Lower leg skin (tissue), 3 donors: ENCODE measurements at regions not wholly inside any gene's neighbourhood (a gene's known extent, or its start where the extent isn't known, plus 50 kb on each side); places are given as distances from the start of the nearest gene placed in this dataset.

Experiments used
- POLR2A ChIP-seq, 2 donors: fragments of 450-650 bp; IDR thresholded peaks; one replicate each; pipeline ENCODE4 v1.6.1; 2016 to 2017; ENCODE audit warnings: antibody characterized with exemption in 2 of 2, mild to moderate bottlenecking in 1 of 2, moderate library complexity in 1 of 2
- TF ChIP-seq, protein P1 (sequence below), 3 donors: fragments of 450-650 bp; IDR thresholded peaks; one replicate each; pipeline ENCODE4 v1.5.1; 2016; ENCODE audit warnings: antibody characterized with exemption in 3 of 3, mild to moderate bottlenecking in 3 of 3, moderate library complexity in 2 of 3

DNA sequence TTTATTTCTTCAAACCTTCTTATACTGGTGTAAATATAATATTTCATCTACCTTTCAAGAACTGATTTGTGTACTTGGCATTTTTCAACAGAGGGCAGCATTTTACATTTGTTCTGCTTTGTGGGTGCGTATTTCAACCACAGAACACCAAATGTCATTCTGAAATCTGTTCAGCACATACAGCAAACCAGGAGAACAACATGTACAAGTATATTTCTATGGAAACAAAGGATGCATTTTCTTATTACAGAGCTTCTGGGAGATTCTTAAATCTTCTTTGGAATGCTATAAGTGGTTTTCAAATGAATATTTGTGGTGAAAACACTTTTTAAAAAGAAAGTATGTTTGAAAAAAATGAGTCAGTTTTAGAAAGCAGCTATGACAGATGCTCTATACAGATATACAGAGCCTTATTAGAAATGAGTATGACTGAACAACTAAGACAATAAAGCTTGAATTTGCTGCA, 946.0 kb downstream of the FAM181B start:
- TF ChIP-seq, protein P1, sequence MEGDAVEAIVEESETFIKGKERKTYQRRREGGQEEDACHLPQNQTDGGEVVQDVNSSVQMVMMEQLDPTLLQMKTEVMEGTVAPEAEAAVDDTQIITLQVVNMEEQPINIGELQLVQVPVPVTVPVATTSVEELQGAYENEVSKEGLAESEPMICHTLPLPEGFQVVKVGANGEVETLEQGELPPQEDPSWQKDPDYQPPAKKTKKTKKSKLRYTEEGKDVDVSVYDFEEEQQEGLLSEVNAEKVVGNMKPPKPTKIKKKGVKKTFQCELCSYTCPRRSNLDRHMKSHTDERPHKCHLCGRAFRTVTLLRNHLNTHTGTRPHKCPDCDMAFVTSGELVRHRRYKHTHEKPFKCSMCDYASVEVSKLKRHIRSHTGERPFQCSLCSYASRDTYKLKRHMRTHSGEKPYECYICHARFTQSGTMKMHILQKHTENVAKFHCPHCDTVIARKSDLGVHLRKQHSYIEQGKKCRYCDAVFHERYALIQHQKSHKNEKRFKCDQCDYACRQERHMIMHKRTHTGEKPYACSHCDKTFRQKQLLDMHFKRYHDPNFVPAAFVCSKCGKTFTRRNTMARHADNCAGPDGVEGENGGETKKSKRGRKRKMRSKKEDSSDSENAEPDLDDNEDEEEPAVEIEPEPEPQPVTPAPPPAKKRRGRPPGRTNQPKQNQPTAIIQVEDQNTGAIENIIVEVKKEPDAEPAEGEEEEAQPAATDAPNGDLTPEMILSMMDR (IDR thresholded peaks at IDR 0.05), result no peak
- TF ChIP-seq POLR2A (IDR thresholded peaks at IDR 0.05), result no peak
